Adrenal gland (tissue), 9 donors: ENCODE measurements at regions not wholly inside any gene's neighbourhood (a gene's known extent, or its start where the extent isn't known, plus 50 kb on each side); places are given as distances from the start of the nearest gene placed in this dataset.

ENCODE experiments used
- DNase-seq, 7 donors: peaks; one replicate each; pipeline ENCODE4 v3.0.0-alpha.2; 2019 to 2020
- H3K27ac ChIP-seq, 5 donors: fragments of 200-600 bp; sonication (generic) in 4 of 5; 1 replicate in 3 of 5; 2 replicates in 2 of 5; pipeline versions ENCODE4 v1.5.1 to v1.8.0; 2016 to 2020; ENCODE audit warnings: mild to moderate bottlenecking in 1 of 5
- H3K27me3 ChIP-seq: fragments of 200-600 bp; 2 replicates; pipeline ENCODE4 v1.8.0; 2021
- H3K36me3 ChIP-seq, 2 donors: fragments of 200-600 bp; replicated peaks in 1 of 2; 1 replicate in 1 of 2; 2 replicates in 1 of 2; pipeline versions ENCODE4 v1.5.1 to v1.8.0; 2018 to 2022
- H3K4me1 ChIP-seq, 2 donors: fragments of 200-600 bp; replicated peaks in 1 of 2; 1 replicate in 1 of 2; 2 replicates in 1 of 2; pipeline versions ENCODE4 v1.5.1 to v1.8.0; 2018 to 2021
- H3K4me3 ChIP-seq, 4 donors: fragments of 200-600 bp; sonication (generic) in 3 of 4; one replicate each; pipeline ENCODE4 v1.5.1; 2016 to 2018
- H3K9me3 ChIP-seq, 3 donors: fragments of 200-600 bp; sonication (generic) in 1 of 3; replicated peaks in 1 of 3; 1 replicate in 2 of 3; 2 replicates in 1 of 3; pipeline versions ENCODE4 v1.5.1 to v1.8.0; 2016 to 2021
- CTCF ChIP-seq, 6 experiments: fragments of 450-650 bp in 4 of 6; fragments of 200-600 bp in 2 of 6; sonication (generic) in 1 of 6; IDR thresholded peaks; 1 replicate in 5 of 6; 2 replicates in 1 of 6; pipeline versions ENCODE4 v1.5.1 to v1.8.0; 2016 to 2021; ENCODE audit warnings: antibody characterized with exemption in 6 of 6, mild to moderate bottlenecking in 2 of 6, moderate library complexity in 1 of 6
- POLR2A ChIP-seq, 2 donors: fragments of 450-650 bp; IDR thresholded peaks; one replicate each; pipeline ENCODE4 v1.6.1; 2017; ENCODE audit warnings: antibody characterized with exemption in 2 of 2, mild to moderate bottlenecking in 2 of 2, moderate library complexity in 1 of 2
- WGBS, 4 donors: extraction: QIAGEN DNeasy Blood & Tissue Kit in 2 of 4; methylation state at CpG; one replicate each; pipeline versions ENCODE4 v1.1.5 to v1.1.7; 2013 to 2017; 5-methylcytosine and 5-hydroxymethylcytosine counted together
- intact Hi-C, 2 donors: fragments of 100-400 bp; cut with DNase I; formaldehyde crosslinking; loops; one replicate each; pipeline versions ENCODE4 v1.14.1 to v1.15.0; 2022 to 2023
- small RNA-seq, 2 donors: library from RNA; depleted of rRNA; stranded (forward); fragments of <200 nt; gene quantifications; one replicate each; pipeline ENCODE3, GENCODE V24; 2016
- donor health status: healthy with polysubstance abuse.
- donor health status: Bipolar disorder and iron deficiency.
- donor health status: DM: yes; HTN: yes; CAD: no.
- donor health status: DM: no; HTN: no; CAD: no.
- donor health status: DM: no; HTN: no; CAD: no.

- 20 to 29% (median 25%) methylated on average over 2 of the region's 2 CpGs for WGBS, 4 donors
- Histone ChIP-seq H3K27ac (peak overlapping the region in 4 of 5 donors; percentile 8 to 78 (median 50)), H3K4me3 (peak overlapping the region in 1 of 4 donors; percentile 22), H3K36me3 (no peaks in the 10 kb centered on the region), H3K9me3 (no peaks in the 10 kb centered on the region), H3K27me3 (no peaks in the 10 kb centered on the region), H3K4me1 (peaks cover 13 to 33% of the 10 kb centered on the region in 2 donors)
- DNase-seq: no peak
- TF ChIP-seq POLR2A (IDR thresholded peaks at IDR 0.05) (no peak), CTCF (IDR thresholded peaks at IDR 0.05) (peak in 1 of 6 experiments; percentile 1)
- intact Hi-C loops: no loop called here
Observed at GRCh38 chr7:80278737-80279136, 144.1 kb downstream of the GNAI1 start.

- TF ChIP-seq CTCF (IDR thresholded peaks at IDR 0.05): no peak
- no peak for TF ChIP-seq POLR2A (IDR thresholded peaks at IDR 0.05)
- WGBS, 4 donors: 43 to 49% (median 46%) methylated on average over 6 of the region's 6 CpGs
- Histone ChIP-seq H3K27me3 (no peaks in the 10 kb centered on the region), H3K4me1 (peaks cover 13 to 33% of the 10 kb centered on the region in 2 donors), H3K4me3 (no peak overlapping the region), H3K27ac (peak overlapping the region in 4 of 5 donors; percentile 8 to 78 (median 50)), H3K9me3 (no peaks in the 10 kb centered on the region), H3K36me3 (no peaks in the 10 kb centered on the region)
- intact Hi-C loops: no loop called here
- no peak for DNase-seq
Observed at GRCh38 chr7:80277434-80278427, 143.1 kb downstream of the GNAI1 start.

Small RNAs in the stretch of these regions (small RNA-seq; reads per million reads assigned to genes)
- gene RN7SL35P (0 reads per million in 2 donors), gene SNRPBP1 (0 reads per million in 2 donors)
